ENCODE measurements at regions not wholly inside any gene's neighbourhood (a gene's known extent, or its start where the extent isn't known, plus 50 kb on each side); places are given as distances from the start of the nearest gene placed in this dataset.

DNA sequence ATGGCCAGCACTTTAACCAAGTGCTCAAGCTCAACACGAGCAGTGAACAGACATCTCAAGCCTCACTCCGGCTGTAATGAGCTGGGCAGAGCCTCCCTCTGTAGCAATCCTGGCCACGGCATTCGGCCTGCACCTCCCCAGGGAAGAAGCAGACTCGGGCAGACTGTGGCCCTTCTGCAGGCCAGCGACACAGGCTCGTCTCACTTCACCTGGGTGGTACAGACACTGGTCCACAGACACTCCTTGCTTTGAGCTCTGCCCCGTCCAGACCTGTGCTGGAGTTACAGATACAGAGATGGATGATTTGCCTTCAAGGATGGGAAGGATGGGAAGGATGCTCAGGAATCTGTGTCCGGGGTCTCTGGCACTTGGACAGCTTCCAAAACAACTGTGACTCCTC is 300.9 kb downstream of the PREX1 start:
- no peak overlapping the region for H3K14ac ChIP-seq (ENCODE audit: low read length in 2 of 2)
- no peak overlapping the region for H2AK5ac ChIP-seq (ENCODE audit: low read length, severe bottlenecking)
- H3K18ac ChIP-seq (ENCODE audit: low read depth in 1 of 2, low read length in 2 of 2): no peak overlapping the region
- no peak overlapping the region for H2BK120ac ChIP-seq (ENCODE audit: low read depth, low read length)
- no peak overlapping the region for H2BK5ac ChIP-seq (ENCODE audit: low read depth, low read length, poor library complexity, severe bottlenecking)
- H3K79me1 ChIP-seq (replicated peaks; ENCODE audit: low read length, poor library complexity, severe bottlenecking): no peaks in the 10 kb centered on the region
- no peak overlapping the region for H3K4ac ChIP-seq (ENCODE audit: low read depth in 1 of 2, low read length in 2 of 2)
- H4K91ac ChIP-seq (ENCODE audit: low read length): no peak overlapping the region
- H3K9ac ChIP-seq (ENCODE audit: low read length): no peak overlapping the region
- DNase-seq: no peak
- no peak overlapping the region for H2BK12ac ChIP-seq (ENCODE audit: low read length in 2 of 2)
- H3K9me3 ChIP-seq (ENCODE audit: control insufficient read depth, low read length): no peaks in the 10 kb centered on the region
- no peak overlapping the region for H3K4me2 ChIP-seq (ENCODE audit: low read length, poor library complexity, severe bottlenecking)
- no peaks in the 10 kb centered on the region for H3K36me3 ChIP-seq (ENCODE audit: control insufficient read depth in 1 of 2, insufficient read depth in 2 of 2, low read depth in 1 of 2, low read length in 2 of 2)
- H3K23ac ChIP-seq (ENCODE audit: low read length in 2 of 2): no peak overlapping the region
- H2AFZ ChIP-seq (ENCODE audit: low read depth, low read length): no peak overlapping the region
- H3K4me1 ChIP-seq (ENCODE audit: control insufficient read depth, insufficient read depth, low read depth, low read length): peaks cover 1% of the 10 kb centered on the region
- WGBS: 82% methylated on average over 9 of the region's 9 CpGs
- no peak overlapping the region for H3K4me3 ChIP-seq (ENCODE audit: insufficient read depth in 1 of 2, low read depth in 1 of 2, low read length in 2 of 2)
- H3K27me3 ChIP-seq (ENCODE audit: control insufficient read depth in 1 of 2, insufficient read depth in 1 of 2, low read length in 2 of 2): peaks cover 6 to 29% of the 10 kb centered on the region in 2 experiments
- H2BK15ac ChIP-seq (ENCODE audit: low read depth, poor library complexity, severe bottlenecking): no peak overlapping the region
- no peak overlapping the region for H3K27ac ChIP-seq (ENCODE audit: low read length, poor library complexity, severe bottlenecking)
- H4K8ac ChIP-seq (ENCODE audit: low read length): no peak overlapping the region

DNA sequence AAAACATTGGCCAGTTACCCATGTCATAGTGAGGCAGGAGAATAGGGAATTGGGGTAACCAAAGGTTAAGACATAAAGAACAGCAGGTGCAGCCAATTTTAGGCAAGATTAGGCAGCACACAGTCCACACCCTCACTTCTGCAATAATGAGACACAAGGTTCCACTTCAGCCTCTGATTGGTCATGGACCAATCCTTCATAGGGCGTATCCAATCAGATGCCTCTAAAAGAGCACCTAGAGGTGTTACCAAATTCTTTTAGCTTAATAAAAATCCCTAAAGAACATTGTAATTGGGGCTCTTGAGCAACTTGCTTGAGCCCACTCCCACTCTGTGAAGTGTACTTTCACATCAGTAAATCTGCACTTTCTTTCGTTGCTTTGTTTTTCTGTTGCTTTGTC is 302.4 kb downstream of the PREX1 start:
- Histone ChIP-seq H2BK15ac (ENCODE audit: low read depth, poor library complexity, severe bottlenecking) (no peak overlapping the region), H3K36me3 (ENCODE audit: control insufficient read depth in 1 of 2, insufficient read depth in 2 of 2, low read depth in 1 of 2, low read length in 2 of 2) (no peaks in the 10 kb centered on the region), H3K18ac (ENCODE audit: low read depth in 1 of 2, low read length in 2 of 2) (no peak overlapping the region), H3K9ac (ENCODE audit: low read length) (no peak overlapping the region), H2BK120ac (ENCODE audit: low read depth, low read length) (no peak overlapping the region), H3K27ac (ENCODE audit: low read length, poor library complexity, severe bottlenecking) (no peak overlapping the region), H2BK12ac (ENCODE audit: low read length in 2 of 2) (no peak overlapping the region), H3K4me2 (ENCODE audit: low read length, poor library complexity, severe bottlenecking) (no peak overlapping the region), H4K8ac (ENCODE audit: low read length) (no peak overlapping the region), H3K4me1 (ENCODE audit: control insufficient read depth, insufficient read depth, low read depth, low read length) (peaks cover 1% of the 10 kb centered on the region), H3K27me3 (ENCODE audit: control insufficient read depth in 1 of 2, insufficient read depth in 1 of 2, low read length in 2 of 2) (peaks cover 6 to 29% of the 10 kb centered on the region in 2 experiments), H4K91ac (ENCODE audit: low read length) (no peak overlapping the region), H3K4me3 (ENCODE audit: insufficient read depth in 1 of 2, low read depth in 1 of 2, low read length in 2 of 2) (no peak overlapping the region), H3K4ac (ENCODE audit: low read depth in 1 of 2, low read length in 2 of 2) (no peak overlapping the region), H3K79me1 (replicated peaks; ENCODE audit: low read length, poor library complexity, severe bottlenecking) (no peaks in the 10 kb centered on the region), H3K14ac (ENCODE audit: low read length in 2 of 2) (no peak overlapping the region), H3K23ac (ENCODE audit: low read length in 2 of 2) (no peak overlapping the region), H2BK5ac (ENCODE audit: low read depth, low read length, poor library complexity, severe bottlenecking) (no peak overlapping the region), H2AFZ (ENCODE audit: low read depth, low read length) (no peak overlapping the region), H3K9me3 (ENCODE audit: control insufficient read depth, low read length) (no peaks in the 10 kb centered on the region), H2AK5ac (ENCODE audit: low read length, severe bottlenecking) (no peak overlapping the region)
- 72% methylated on average over 2 of the region's 2 CpGs for WGBS
- DNase-seq: no peak

DNA sequence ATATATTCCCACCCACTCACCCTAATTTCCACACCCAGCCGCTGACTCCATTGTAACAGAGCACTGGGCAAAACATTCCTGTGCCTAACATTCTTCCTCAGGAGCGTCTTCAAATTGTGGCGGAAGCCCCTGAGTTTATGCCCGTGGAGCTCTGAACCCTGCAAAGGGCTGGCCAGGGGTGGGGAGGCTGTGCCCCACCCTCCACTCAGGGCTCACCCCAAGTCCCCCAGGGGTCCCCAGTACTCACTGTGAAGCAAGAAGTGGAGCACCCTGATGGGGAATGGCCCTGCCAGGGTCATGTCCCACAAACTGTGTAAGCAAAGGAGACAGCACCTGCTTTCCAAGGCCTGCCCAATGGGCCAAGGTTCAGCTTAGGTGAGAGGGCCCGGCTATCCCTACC is 303.2 kb downstream of the PREX1 start:
- Histone ChIP-seq H4K91ac (ENCODE audit: low read length) (no peak overlapping the region), H3K36me3 (ENCODE audit: control insufficient read depth in 1 of 2, insufficient read depth in 2 of 2, low read depth in 1 of 2, low read length in 2 of 2) (no peaks in the 10 kb centered on the region), H2AK5ac (ENCODE audit: low read length, severe bottlenecking) (no peak overlapping the region), H3K14ac (ENCODE audit: low read length in 2 of 2) (no peak overlapping the region), H3K9ac (ENCODE audit: low read length) (no peak overlapping the region), H3K4me2 (ENCODE audit: low read length, poor library complexity, severe bottlenecking) (no peak overlapping the region), H3K9me3 (ENCODE audit: control insufficient read depth, low read length) (no peaks in the 10 kb centered on the region), H3K18ac (ENCODE audit: low read depth in 1 of 2, low read length in 2 of 2) (no peak overlapping the region), H3K4me1 (ENCODE audit: control insufficient read depth, insufficient read depth, low read depth, low read length) (peaks cover 1% of the 10 kb centered on the region), H3K79me1 (replicated peaks; ENCODE audit: low read length, poor library complexity, severe bottlenecking) (no peaks in the 10 kb centered on the region), H3K27ac (ENCODE audit: low read length, poor library complexity, severe bottlenecking) (no peak overlapping the region), H3K27me3 (ENCODE audit: control insufficient read depth in 1 of 2, insufficient read depth in 1 of 2, low read length in 2 of 2) (peaks cover 6 to 25% of the 10 kb centered on the region in 2 experiments), H2BK15ac (ENCODE audit: low read depth, poor library complexity, severe bottlenecking) (no peak overlapping the region), H2BK12ac (ENCODE audit: low read length in 2 of 2) (no peak overlapping the region), H2BK5ac (ENCODE audit: low read depth, low read length, poor library complexity, severe bottlenecking) (no peak overlapping the region), H2BK120ac (ENCODE audit: low read depth, low read length) (no peak overlapping the region), H3K4ac (ENCODE audit: low read depth in 1 of 2, low read length in 2 of 2) (no peak overlapping the region), H3K4me3 (ENCODE audit: insufficient read depth in 1 of 2, low read depth in 1 of 2, low read length in 2 of 2) (no peak overlapping the region), H2AFZ (ENCODE audit: low read depth, low read length) (no peak overlapping the region), H3K23ac (ENCODE audit: low read length in 2 of 2) (no peak overlapping the region), H4K8ac (ENCODE audit: low read length) (no peak overlapping the region)
- no peak for DNase-seq
- 88% methylated on average over 5 of the region's 5 CpGs for WGBS

DNA sequence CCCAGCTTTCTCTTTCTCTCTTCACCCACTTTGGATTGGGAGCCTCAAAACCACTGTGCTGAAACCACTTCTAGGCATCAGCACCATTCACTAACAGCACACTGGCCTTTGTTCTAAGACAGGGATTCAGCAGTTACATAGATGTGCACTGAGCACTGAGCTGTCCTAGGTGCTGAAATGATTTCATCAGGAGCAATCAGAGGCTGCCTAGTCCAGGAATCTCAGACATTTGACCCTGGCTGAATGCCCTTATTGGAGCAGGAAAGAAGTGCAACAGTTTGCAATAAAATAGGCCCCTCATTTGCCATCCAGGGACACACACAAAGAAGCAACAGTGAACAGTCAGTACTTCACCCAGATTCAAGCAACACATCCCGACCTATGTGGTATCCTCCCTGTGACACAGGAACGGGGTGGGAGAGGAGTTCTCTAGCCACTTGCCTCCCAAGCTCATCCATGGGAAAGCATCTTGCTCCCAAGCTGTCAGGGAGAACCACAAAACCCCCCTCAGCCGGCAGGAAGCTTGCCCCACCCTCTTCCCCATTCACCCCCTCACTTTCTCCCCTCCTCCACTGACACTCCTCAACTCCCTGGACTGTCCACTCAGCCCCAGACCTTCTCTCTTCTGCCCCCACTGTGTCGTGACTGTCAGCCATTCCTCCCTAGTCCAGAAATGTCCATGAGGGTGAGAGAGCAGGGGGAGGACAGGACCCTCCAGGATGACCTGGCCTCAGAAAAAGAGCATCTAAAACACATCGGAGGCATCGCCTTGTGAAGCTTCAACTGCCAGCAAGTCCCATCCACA is 304.4 kb downstream of the PREX1 start:
- Histone ChIP-seq H2BK5ac (ENCODE audit: low read depth, low read length, poor library complexity, severe bottlenecking) (no peak overlapping the region), H3K27ac (ENCODE audit: low read length, poor library complexity, severe bottlenecking) (no peak overlapping the region), H3K4me3 (ENCODE audit: insufficient read depth in 1 of 2, low read depth in 1 of 2, low read length in 2 of 2) (no peak overlapping the region), H2BK12ac (ENCODE audit: low read length in 2 of 2) (no peak overlapping the region), H3K4me1 (ENCODE audit: control insufficient read depth, insufficient read depth, low read depth, low read length) (no peaks in the 10 kb centered on the region), H2AK5ac (ENCODE audit: low read length, severe bottlenecking) (no peak overlapping the region), H3K23ac (ENCODE audit: low read length in 2 of 2) (no peak overlapping the region), H3K14ac (ENCODE audit: low read length in 2 of 2) (no peak overlapping the region), H3K79me1 (replicated peaks; ENCODE audit: low read length, poor library complexity, severe bottlenecking) (no peaks in the 10 kb centered on the region), H3K9me3 (ENCODE audit: control insufficient read depth, low read length) (no peaks in the 10 kb centered on the region), H3K27me3 (ENCODE audit: control insufficient read depth in 1 of 2, insufficient read depth in 1 of 2, low read length in 2 of 2) (peaks cover under 1 to 21% of the 10 kb centered on the region in 2 experiments), H4K91ac (ENCODE audit: low read length) (no peak overlapping the region), H2BK120ac (ENCODE audit: low read depth, low read length) (no peak overlapping the region), H2BK15ac (ENCODE audit: low read depth, poor library complexity, severe bottlenecking) (no peak overlapping the region), H4K8ac (ENCODE audit: low read length) (no peak overlapping the region), H3K36me3 (ENCODE audit: control insufficient read depth in 1 of 2, insufficient read depth in 2 of 2, low read depth in 1 of 2, low read length in 2 of 2) (no peaks in the 10 kb centered on the region), H3K4ac (ENCODE audit: low read depth in 1 of 2, low read length in 2 of 2) (no peak overlapping the region), H3K9ac (ENCODE audit: low read length) (no peak overlapping the region), H3K18ac (ENCODE audit: low read depth in 1 of 2, low read length in 2 of 2) (no peak overlapping the region), H2AFZ (ENCODE audit: low read depth, low read length) (no peak overlapping the region), H3K4me2 (ENCODE audit: low read length, poor library complexity, severe bottlenecking) (no peak overlapping the region)
- WGBS: 72% methylated on average over 6 of the region's 6 CpGs
- peak; percentile 37 for DNase-seq
